ENCODE measurements at regions not wholly inside any gene's neighbourhood (a gene's known extent, or its start where the extent isn't known, plus 50 kb on each side); places are given as distances from the start of the nearest gene placed in this dataset.

DNA sequence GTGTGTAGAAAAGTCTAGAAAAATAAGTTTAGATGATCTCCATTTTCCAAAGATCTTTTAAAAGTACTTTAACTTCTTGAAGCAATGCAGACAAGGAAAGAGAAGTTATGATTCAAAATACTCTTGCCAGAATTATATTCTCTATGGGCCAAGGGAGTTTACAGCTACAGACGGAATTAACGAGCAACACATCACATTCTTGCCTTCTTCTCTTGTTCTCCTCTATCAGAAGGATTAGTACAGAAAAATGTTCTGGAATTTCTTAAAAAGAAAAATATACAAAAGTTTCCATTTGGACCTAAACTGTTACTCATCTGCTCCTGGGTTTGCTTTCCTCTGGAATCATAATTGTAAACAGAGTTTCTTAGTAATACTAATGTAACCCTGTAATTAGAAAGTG is 284.7 kb upstream of the HSF2 start:
- no peak for DNase-seq (ENCODE audit: extremely low spot score, unreplicated experiment)
- Mint-ChIP-seq H3K9me3 (ENCODE audit: unreplicated experiment) (no peaks in the 10 kb centered on the region), H3K36me3 (ENCODE audit: unreplicated experiment) (no peaks in the 10 kb centered on the region), H3K4me3 (ENCODE audit: unreplicated experiment) (no peak overlapping the region), H3K27me3 (ENCODE audit: unreplicated experiment) (peaks cover 43% of the 10 kb centered on the region), H3K27ac (ENCODE audit: unreplicated experiment) (no peak overlapping the region), H3K4me1 (ENCODE audit: unreplicated experiment) (no peaks in the 10 kb centered on the region)
- TF ChIP-seq, protein P1, sequence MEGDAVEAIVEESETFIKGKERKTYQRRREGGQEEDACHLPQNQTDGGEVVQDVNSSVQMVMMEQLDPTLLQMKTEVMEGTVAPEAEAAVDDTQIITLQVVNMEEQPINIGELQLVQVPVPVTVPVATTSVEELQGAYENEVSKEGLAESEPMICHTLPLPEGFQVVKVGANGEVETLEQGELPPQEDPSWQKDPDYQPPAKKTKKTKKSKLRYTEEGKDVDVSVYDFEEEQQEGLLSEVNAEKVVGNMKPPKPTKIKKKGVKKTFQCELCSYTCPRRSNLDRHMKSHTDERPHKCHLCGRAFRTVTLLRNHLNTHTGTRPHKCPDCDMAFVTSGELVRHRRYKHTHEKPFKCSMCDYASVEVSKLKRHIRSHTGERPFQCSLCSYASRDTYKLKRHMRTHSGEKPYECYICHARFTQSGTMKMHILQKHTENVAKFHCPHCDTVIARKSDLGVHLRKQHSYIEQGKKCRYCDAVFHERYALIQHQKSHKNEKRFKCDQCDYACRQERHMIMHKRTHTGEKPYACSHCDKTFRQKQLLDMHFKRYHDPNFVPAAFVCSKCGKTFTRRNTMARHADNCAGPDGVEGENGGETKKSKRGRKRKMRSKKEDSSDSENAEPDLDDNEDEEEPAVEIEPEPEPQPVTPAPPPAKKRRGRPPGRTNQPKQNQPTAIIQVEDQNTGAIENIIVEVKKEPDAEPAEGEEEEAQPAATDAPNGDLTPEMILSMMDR (IDR thresholded peaks at IDR 0.05), result no peak

DNA sequence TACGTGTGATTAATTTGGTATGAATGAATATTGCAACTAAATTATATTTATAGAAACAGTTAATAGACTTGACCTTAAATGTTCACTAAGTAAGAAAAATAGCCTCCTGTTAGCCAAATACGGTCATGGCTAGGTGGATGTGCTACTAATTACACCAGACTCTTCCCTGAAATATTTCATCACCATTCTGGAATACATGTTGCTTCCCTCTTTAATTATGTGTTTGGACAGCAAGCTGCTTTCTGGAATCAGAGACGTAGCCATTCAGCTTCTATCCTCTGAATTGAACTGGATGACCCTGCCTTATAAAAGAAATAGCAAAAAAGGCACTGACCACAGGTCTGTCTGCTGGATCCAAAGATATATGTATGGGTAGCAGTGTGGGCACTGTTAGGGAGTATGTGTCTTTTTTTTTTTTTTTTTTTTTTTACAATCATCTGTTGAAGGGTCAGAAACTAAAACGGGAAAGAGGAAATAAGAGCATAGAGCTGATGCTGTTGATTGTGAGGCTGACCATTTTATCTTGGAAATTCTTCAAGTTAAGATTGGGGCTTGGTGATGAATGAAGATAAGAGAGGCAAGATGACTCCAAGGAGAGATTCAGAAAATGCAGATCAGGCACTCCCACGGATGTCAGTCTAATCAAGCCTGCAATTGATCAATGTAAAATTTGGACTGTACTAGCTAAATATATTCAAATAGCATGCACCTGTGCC is 283.2 kb upstream of the HSF2 start:
- DNase-seq (ENCODE audit: extremely low spot score, unreplicated experiment), result no peak
- Mint-ChIP-seq H3K4me1 (ENCODE audit: unreplicated experiment) (no peaks in the 10 kb centered on the region), H3K4me3 (ENCODE audit: unreplicated experiment) (no peak overlapping the region), H3K27me3 (ENCODE audit: unreplicated experiment) (peaks cover 36% of the 10 kb centered on the region), H3K9me3 (ENCODE audit: unreplicated experiment) (no peaks in the 10 kb centered on the region), H3K27ac (ENCODE audit: unreplicated experiment) (no peak overlapping the region), H3K36me3 (ENCODE audit: unreplicated experiment) (no peaks in the 10 kb centered on the region)
- TF ChIP-seq, protein P1 (IDR thresholded peaks at IDR 0.05), result no peak

DNA sequence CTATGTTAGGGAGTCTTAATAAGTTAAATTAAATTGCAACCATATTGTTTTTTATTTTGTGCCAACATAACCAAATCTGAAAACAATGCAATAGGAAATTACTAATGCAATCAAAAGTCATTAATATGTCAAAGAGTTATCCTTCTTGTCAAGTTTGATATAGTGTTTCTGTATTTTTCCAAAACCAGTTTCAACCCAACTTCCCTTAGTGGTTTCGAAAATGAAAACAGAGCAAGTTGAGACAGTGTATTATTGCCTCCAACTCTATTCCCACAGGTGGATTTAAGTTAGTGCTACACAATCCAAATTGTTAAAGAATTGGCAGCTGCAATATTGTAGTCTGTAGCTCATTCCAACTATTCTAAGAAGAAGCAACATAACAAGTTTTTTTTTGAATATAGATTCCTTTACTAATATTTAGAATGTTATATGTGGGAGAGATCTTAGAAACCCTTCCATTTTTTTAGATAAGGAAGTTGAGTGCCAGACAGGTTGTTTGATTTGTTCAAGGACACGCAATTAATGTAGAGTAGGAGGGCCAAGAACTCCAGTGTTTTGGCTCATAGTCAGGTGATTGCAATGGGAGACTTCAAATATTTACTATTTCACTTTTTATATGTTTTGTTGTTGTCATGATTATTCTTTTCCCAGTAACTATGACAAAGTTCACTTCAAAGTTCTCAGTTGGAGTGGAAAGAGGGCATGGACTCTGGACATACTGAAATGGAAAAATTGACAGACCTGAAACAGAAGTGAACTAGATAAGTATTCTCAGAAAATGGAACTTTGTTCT is 282.4 kb upstream of the HSF2 start:
- TF ChIP-seq, protein P1 (IDR thresholded peaks at IDR 0.05), result no peak
- no peak for DNase-seq (ENCODE audit: extremely low spot score, unreplicated experiment)
- Mint-ChIP-seq H3K4me1 (ENCODE audit: unreplicated experiment) (no peaks in the 10 kb centered on the region), H3K27me3 (ENCODE audit: unreplicated experiment) (peaks cover 32% of the 10 kb centered on the region), H3K9me3 (ENCODE audit: unreplicated experiment) (no peaks in the 10 kb centered on the region), H3K36me3 (ENCODE audit: unreplicated experiment) (no peaks in the 10 kb centered on the region), H3K27ac (ENCODE audit: unreplicated experiment) (no peak overlapping the region), H3K4me3 (ENCODE audit: unreplicated experiment) (no peak overlapping the region)

DNA sequence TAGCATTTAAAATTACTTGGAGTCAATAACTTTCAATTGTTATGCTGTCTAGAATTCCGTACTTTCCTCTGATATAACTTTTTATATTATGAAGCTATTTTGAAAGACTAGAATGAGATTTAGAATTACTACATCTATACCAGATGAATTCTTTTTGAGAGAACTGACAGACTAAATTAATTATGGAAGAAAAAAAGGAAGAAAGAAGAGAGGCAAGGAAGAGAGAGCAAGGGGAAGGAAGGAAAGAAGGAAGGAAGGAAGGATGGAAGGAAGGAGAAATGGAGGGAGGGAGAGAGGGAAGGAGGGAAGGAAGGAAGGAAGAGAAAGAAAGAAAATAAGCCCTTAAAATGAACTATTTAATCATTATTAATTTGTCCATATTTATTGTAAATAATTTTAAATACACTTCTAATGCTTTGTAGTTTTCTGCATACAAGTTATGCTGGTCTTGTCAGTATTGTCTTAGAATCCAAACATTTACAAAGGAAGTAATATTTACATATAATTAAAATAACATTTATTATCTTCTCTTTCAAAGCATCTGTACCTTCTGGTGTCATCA is 280.4 kb upstream of the HSF2 start:
- no peaks in the 10 kb centered on the region for H3K36me3 Mint-ChIP-seq (ENCODE audit: unreplicated experiment)
- H3K27ac Mint-ChIP-seq (ENCODE audit: unreplicated experiment), result no peak overlapping the region
- TF ChIP-seq, protein P1 (IDR thresholded peaks at IDR 0.05), result no peak
- H3K4me3 Mint-ChIP-seq (ENCODE audit: unreplicated experiment), result no peak overlapping the region
- no peak for DNase-seq (ENCODE audit: extremely low spot score, unreplicated experiment)
- H3K4me1 Mint-ChIP-seq (ENCODE audit: unreplicated experiment), result no peaks in the 10 kb centered on the region
- H3K9me3 Mint-ChIP-seq (ENCODE audit: unreplicated experiment), result no peaks in the 10 kb centered on the region
- H3K27me3 Mint-ChIP-seq (ENCODE audit: unreplicated experiment), result peaks cover 31% of the 10 kb centered on the region

DNA sequence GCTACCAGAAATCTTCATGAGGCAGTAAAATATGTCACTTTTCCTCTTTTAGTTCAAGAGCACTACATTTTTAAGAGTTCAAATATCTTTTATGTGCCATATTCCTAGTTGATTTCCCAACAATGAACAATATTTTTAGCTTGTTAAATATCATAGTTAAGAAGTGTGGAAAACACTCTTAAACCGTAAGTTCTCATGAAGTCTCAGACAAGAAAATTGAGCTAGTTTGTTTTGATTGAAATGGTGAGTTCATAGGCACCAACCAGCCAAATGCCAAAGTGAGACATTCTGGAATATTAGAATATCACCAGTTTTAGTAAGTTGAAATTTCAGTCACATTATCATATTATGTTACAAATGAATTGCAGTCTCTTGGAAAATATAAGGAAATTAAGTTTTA is 277.2 kb upstream of the HSF2 start:
- Mint-ChIP-seq H3K9me3 (ENCODE audit: unreplicated experiment) (no peaks in the 10 kb centered on the region), H3K36me3 (ENCODE audit: unreplicated experiment) (no peaks in the 10 kb centered on the region), H3K27me3 (ENCODE audit: unreplicated experiment) (peaks cover 28% of the 10 kb centered on the region), H3K4me1 (ENCODE audit: unreplicated experiment) (no peaks in the 10 kb centered on the region), H3K27ac (ENCODE audit: unreplicated experiment) (no peak overlapping the region), H3K4me3 (ENCODE audit: unreplicated experiment) (no peak overlapping the region)
- no peak for DNase-seq (ENCODE audit: extremely low spot score, unreplicated experiment)
- TF ChIP-seq, protein P1 (IDR thresholded peaks at IDR 0.05), result no peak
